Fibroblast of skin of left biceps (primary cell): ENCODE measurements at regions not wholly inside any gene's neighbourhood (a gene's known extent, or its start where the extent isn't known, plus 50 kb on each side); places are given as distances from the start of the nearest gene placed in this dataset.

Experiments used
- DNase-seq, 2 experiments: peaks; one replicate each; pipeline ENCODE4 v3.0.0-alpha.2; 2013; ENCODE audit warnings: low read depth in 2 of 2

DNA sequence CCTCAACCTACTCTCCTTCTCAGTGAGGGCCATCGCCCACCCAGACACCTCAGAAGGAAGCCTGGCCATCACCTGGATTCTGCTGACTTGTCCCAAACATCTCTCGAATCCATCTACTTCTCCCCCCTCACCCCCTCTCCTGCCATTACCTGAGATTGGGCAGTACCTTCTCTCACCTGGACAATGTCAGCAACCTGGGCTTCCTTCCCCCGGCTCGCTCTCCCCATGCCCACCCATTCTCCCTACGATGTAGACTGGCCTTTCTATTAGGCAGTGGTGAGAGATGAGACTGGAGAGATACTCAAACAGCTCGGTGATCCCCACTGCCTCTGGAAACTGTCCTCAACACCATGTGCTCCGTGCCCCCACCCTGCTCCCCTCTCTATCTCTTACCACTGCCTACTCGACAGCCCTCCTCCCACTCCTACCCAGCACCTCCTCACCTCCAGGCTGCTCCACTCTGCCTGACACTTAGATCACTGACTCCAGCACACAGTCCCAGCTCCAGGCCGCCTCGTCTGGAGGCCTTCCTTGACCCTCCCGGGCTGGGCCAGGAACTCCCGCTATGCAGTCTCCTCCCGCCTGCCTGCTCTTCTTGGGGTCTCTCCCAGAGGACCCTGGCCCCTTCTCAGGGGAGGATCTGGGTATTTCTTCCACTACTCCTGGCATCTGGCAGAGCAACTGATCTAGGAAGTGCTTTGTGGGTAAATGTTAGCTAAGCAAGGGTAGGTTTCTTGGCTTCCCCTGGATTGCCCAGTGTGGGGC lies 235.8 kb upstream of the NLRP1 start:
- no peak for DNase-seq

DNA sequence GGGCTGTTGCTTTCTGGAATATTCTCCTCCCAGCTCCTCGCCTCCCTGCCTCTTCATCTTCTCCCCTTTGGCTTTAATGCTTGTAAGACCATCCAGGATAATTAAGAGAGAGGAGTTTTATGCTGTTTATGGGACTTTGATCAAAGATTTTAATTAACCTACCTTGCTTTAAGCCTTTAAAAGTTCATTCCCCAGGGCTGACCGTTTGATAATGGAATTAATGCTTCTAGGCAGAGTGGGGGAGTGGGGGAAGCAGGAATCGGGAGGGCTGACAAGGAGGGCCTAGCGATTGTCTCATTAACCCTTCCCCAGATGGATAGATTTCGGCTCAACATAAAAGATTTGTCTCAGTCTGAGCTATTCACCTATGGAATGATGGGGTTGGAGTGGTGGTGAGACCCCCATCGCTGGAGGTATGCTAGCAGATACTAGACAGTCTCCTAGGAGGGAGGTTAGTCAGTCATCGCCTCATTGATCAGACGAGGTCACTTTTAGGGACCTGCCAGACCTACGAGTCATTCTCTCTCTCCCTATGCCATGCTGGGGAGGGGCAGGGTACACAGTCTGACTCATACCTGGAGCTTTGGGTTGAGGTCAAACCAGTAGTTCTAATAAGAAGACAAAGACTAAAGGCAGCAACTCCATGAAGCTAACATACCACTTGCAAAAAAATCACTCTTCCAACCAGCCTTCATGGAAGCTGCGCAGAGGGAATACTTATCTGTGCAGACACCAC lies 236.6 kb upstream of the NLRP1 start:
- no peak for DNase-seq

DNA sequence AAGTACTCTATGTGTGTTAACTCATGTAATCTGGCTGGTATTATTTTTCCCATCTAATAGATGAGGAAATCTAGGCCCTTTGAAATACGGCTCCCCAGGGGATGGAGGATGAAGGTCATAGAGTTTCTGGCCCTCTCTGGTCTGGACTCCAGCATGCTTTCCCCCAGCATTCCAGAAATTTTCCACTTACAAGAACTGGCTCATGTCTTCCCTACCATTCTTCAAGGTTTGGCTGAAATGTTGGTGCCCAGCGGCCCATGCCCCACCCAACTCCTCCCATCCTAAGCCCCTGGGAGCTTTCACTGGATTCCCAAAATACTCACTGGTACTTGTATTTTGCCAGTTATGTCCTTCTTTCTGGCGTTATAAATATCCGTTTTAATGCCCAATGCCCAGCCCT lies 237.5 kb upstream of the NLRP1 start:
- no peak for DNase-seq

DNA sequence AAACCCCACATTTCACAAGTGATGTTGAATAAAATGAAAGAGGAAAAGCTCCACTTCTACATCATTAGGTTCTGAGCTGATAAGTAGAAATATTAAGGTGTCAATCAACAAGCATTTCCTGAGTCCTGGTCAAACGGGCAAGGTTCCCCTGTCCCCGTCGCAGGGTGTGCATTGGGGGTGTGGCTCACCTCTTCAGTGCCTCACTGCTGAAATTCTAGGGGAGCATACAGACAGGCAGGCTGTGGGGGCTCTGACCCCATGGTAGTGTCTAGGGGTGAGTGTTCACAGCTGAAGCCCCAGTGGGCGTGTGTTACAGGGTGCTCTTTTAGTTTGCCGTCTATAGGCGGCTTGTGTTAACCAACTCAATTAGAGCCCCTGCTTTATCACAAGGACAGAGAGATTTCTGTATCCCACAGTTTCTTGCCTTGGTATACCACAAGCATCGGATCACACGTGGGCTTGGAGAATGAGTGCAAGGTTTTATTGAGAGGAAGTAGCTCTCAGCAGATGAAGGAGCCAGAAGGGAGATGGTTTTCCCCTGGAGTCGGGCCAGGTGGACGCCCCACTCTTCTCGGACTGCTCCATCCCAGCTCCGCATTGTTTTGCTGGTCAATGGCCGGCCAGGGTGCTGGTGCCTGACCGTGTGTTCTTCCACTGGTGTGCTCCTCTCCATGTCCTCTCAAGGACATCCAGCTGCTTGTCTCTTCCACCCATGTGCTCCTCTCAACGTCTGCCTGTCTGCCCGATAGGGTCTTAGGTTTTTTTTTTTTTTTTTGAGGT lies 238.2 kb upstream of the NLRP1 start:
- DNase-seq: no peak

DNA sequence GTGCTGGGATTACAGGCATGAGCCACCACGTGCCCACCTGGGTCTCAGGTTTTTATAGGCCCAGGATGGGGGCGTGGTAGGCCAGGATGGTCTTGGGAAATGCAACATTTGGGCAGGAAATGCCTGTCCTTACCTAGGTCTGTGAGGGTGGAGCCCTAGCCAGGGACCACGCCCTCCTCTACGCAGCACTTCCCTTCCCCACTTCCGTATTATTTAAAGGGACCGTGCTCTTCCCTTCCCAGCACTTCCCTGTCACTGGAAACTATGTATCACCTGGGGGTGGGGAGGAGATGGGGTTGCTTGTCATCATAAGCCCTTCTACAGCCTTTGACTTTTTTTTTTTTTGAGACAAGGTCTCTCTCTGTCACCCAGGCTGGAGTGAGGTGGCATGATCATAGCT lies 238.9 kb upstream of the NLRP1 start:
- DNase-seq: no peak

DNA sequence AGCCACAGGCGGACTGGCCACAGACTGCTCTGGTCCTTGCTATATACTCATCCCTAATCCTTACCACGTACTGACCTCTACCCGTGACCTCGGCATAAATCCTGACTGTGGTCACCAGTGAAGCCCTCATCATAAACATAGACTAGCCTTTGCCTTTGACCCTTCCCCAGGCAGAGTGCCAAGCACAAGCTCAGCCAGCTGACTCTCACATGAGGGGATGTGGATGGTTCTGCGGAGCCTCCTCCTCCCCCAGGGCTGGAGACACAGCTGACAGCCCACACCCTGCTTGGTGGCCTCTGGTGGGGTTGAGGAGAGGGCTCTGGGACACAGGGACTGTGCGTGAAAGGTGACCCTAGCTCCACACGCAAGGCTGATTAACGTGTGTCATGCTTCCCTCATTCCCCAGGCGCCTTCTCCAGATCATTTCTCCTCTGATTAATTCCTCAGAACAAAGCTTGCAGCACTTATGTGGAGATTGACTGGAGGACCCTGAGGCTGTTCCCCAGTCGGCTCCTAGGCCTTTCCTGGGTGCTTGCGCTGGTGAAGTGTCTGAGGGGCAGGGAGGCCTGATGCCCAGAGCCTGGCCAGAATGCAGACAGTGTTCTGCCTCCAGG lies 241.5 kb upstream of the NLRP1 start:
- DNase-seq: no peak

DNA sequence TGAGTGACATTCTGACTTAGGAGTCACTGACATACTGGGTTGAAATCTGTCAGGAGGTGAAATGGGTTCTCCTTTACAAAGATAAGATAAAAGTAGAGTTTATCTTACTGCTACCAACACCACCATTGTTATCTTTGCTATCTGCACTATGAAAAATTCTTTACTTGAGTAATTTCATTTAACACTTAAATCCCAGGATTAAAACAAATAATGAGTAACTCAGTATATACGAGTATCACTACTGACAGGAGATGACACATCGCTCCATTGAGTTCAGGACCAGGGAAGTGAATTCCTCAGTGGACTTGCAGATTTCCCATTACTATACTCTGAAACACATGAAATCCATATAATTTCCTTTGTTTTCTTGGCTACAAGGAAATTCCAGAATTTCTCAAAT lies 242.1 kb upstream of the NLRP1 start:
- DNase-seq: no peak

DNA sequence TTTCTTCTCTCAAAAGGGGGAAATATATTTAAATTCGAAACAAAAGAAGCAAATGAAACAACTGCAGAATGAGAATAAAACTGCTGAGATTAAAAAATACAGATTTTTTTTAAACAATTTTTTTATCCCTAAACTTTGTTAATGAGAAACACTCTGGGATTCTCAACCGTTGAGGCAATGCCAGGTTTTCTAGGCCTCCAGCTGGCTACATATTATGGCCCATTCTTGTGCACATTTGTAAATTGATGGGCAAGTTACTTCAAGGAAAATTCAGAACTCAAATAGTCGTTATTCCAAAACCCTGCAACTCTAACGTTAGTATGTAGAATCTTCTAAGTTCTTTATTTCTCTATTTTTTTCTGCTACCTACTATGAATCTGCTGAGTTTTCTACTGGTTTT lies 239.3 kb upstream of the WSCD1 start:
- DNase-seq: no peak

DNA sequence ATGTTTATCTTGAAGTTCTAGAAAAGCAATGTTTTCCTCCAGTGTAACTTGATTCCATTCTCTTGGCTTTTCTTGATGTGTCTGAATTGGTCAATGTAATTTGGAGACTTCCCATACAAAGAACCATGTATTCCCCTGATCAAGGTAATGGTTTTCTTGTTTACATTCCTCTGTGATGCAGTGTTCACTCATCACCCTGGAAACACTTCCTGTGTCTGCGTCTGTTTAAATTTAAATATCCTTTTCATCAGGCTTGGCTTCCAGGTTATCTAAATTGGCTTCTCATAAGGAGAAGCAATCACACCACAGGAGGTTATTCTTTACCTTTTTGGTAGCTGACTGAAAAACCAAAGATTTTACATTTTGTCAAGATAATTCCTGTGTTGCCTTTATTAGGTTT lies 237.3 kb upstream of the WSCD1 start:
- peak in 1 of 2 experiments; percentile 13 for DNase-seq

DNA sequence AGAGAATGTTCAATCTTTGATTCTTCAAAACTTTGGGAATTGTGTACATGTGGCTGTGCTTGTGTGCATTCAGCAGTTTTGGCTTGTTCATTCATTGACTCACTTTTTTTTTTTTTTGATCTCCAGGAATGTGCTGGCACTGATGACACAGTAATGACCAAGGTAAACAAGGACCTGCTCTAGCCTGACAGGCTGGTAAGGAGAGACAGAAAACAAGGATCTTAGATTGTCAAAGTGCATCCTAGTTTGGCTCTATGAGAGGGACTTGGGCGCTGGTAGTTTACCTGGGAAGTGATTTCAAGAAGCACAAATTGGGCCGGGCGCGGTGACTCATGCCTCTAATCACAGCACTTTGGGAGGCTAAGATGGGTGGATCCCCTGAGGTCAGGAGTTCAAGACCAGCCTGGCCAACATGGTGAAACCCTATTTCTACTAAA lies 233.1 kb upstream of the WSCD1 start:
- DNase-seq: no peak

DNA sequence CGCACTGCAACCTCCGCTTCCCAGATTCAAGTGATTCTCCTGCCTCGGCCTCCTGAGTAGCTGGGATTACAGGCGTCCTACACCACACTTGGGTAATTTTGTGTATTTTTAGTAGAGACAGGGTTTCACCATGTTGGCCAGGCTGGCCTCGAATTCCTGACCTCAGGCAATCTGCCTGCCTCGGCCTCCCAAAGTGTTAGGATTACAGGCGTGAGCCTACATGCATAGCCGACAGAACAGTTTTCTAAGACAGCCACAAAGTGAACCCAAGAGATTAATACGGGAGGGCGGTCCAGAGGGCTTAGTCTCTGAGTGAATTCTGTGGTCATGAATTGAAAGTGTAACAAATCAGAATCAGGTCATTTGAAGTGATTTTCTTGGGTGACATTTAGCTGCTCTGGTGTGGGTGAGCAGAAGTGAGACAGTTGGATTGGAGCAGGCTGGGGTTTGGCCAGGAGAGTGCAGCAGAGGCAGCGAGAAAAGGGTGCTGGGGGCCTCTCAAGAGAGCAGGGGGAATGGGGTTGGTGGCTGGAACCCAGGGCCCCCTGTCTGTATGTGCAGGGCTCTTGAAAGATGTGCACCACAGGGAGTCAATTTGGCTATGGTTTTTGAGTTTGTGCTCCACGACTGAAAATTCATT lies 231.4 kb upstream of the WSCD1 start:
- no peak for DNase-seq

DNA sequence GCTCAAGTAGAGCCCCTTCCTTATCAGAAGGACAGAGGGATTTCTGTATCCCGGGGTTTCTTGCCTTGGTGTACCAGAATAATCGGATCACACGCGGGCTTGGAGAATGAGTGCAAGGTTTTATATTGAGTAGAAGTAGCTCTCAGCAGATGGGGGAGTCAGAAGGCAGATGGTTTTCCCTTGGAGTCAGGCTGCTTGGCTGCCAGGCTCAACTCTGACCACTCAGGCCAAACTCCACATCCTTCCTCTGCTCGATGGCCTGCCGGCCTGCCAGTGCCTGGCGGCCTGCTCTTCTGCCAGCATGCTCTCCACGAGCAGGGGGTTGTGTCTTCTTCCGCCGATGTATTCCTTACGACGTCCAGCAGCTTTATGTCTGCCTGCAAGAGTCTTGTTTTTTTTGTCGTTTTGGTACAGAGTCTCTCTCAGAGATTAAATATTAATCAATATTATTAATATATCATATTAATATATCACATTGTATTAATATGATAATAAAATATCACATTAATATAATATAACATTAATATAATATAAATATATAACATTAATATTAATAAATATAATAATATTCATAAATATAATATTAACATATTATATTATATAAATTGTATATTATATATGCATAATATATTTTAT lies 229.2 kb upstream of the WSCD1 start:
- DNase-seq: no peak

DNA sequence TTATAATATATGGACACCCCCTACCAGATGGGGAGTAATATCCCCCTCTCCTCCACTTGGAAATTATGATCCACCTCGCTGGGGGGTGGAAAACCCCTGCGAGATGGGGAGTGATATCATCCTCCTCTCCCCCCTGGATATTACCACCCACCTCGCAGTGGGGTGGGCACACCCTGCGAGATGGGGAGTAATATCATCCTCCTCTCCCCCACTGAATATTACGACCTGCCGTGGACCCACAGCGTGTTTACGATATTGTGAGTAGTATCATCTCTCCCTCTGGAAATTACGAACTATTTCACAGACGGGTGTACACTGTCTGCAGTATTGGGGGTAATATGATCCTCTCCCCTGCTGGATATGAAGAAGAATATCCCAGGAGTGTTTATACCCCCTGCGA lies 228.3 kb upstream of the WSCD1 start:
- DNase-seq: no peak

DNA sequence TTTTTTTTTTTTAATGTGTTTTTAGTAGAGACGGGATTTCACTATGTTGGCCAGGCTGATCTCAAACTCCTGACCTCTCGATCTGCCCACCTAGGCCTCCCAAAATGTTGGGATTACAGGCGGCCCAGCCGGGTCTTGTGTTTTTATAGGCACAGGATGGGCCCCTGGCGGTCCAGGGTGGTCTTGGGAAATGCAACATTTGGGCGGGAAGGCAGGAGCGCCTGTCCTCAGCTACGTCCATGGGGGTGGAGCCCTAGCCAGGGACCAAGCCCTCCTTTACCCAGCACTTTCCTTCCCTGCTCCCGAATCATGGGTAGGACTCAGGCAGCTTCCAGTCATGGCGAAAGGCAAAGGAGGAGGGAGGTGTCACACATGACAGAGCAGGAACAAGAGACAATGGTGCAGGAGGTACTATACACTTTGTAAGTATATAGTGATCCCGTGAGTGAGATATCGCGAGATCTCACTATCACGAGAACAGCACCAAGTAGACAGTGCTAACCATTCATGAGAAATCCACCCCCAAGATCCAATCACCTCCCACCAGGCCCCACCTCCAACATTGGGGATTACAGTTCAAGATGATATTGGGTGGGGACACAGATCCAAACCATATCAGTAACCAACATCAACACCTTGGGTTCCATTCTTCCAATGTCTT lies 226.7 kb upstream of the WSCD1 start:
- no peak for DNase-seq

DNA sequence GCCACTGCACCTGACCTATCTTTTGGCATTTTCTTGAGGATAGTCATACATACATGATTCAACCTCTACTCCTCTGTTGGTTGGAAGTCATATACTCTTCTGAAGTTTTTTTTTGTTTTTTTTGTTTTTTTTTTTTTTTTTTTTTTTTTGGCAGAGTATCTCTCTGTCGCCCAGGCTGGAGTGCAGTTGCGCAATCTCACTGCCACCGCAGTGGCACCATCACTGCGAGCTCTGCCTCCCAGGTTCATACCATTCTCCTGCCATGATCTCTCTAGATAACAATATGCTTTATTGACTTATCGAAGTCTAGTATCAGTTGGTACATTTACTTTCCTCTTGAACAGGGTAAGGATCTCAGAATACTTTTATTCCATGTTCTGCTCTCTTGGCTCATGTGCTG lies 224.2 kb upstream of the WSCD1 start:
- no peak for DNase-seq

DNA sequence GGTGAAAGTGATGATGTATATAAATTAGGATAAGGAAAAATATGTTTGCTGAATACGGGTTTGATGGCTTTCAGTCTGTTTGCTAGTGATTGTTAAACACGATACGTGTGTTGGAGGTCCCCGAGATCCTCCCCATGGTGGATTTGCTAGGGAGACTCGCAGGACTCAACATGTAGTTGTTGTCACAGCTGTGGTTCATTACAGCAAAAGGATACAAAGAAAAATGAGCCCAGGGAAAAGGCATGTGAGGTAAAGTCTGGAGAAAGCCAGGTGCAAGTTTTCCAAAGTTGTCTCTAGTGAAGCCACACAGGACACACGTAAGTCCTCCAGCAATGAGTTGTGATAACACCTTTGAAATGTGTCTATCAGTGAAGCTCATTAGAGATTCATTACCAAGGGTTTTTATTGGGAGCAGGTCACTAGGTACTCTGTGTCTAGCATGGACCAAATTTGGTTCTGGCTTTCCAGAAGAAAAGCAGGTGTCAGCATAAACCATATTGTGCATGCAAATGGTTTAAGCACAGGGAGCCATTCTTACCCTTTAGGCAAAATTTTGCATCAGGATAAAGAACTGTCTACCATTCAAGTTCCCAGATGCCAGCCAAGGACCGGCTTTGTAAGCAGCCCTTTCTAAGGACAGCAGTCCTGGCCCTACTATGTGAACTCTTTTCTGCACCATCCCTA lies 215.2 kb upstream of the WSCD1 start:
- DNase-seq: no peak

DNA sequence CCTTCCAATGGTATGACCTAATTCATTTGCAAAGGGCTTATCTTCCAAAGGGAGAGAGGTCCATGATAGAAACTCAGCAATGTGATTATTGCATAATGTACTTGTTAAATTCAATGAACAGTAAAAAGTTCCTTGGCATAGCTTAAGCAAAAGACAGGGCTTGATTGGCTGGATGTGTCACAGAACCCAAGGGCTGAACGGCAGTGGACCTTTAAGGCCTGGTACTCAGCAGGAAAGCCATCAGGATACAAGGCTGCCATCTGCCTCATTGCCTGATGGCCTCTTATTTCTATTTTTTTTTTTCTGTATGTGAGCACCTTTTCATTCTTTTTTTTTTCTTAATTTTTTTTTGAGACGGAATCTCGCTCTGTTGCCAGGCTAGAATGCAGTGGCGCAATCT lies 208.9 kb upstream of the WSCD1 start:
- no peak for DNase-seq

DNA sequence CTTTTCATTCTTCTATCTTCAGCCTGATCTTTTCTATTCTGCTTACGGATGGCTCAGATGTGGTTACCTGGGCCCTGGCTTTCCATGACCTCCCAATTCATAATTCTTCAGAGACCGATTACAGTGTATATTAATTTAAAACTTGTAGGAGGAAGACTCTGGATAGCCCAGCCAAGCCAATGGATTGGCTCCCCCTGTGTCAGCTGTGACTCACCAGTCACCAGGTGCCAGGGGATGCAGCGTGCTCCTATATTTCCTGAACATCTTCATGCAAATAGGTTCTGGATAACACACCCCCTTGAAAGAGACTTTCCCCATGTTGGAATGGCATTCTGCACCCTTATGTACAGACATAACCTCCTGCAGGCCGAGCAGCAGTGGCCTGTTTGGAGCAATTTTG lies 208.3 kb upstream of the WSCD1 start:
- no peak for DNase-seq

DNA sequence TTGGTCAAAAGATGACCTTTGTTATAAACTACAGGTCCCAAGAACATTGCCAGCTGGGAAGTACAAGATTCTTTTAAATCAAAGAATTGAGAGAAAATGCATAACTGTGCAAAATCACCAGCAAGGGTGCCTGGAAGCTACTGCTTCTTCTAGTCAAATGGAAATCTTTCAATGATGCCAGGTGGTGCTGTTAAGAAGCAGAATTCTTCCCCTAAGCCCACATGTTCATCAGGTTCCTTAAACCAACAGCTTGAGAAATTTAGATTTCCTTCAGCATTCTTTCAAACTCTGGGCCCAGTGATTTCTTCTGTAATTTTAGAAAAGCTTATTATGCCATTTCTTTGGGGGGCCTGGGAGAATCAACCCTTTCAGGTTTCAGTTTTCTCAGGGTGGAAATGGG lies 207.8 kb upstream of the WSCD1 start:
- no peak for DNase-seq
